GM18868 (cell line): ENCODE measurements at regions not wholly inside any gene's neighbourhood (a gene's known extent, or its start where the extent isn't known, plus 50 kb on each side); places are given as distances from the start of the nearest gene placed in this dataset.
"Not testable (repeated sequence)": the region's sequence is repeated elsewhere in the genome, so short reads cannot be mapped to it uniquely, and the experiment has no call there.

Experiments used
- ATAC-seq: cut with Tn5 transposase; IDR thresholded peaks from one replicate; pipeline ENCODE4 v1.9.1; 2021; ENCODE audit warnings: mild to moderate bottlenecking, moderate library complexity; ENCODE audit not compliant: unreplicated experiment

- ATAC-seq, result not testable (repeated sequence)
Observed at GRCh38 chr9:40768646-40769198, 359.8 kb downstream of the FOXD4L6 start.

- not testable (repeated sequence) for ATAC-seq
Observed at GRCh38 chr9:40768178-40768577, 360.3 kb downstream of the FOXD4L6 start.

- ATAC-seq, result not testable (repeated sequence)
Observed at GRCh38 chr9:40754957-40755356, 373.5 kb downstream of the FOXD4L6 start.

GRCh38 chr9:40753288-40753687, 375.2 kb downstream of the FOXD4L6 start:
- not testable (repeated sequence) for ATAC-seq

- ATAC-seq, result peak; percentile 60
Observed at GRCh38 chr9:40746921-40747485, 381.5 kb downstream of the FOXD4L6 start.
